WTC11 (cell line): ENCODE measurements at regions not wholly inside any gene's neighbourhood (a gene's known extent, or its start where the extent isn't known, plus 50 kb on each side); places are given as distances from the start of the nearest gene placed in this dataset.

Experiments used
- ATAC-seq: fragments of 200-7000 bp; cut with Tn5 transposase; 2 replicates; pipeline ENCODE4 v1.10.0; 2021; ENCODE audit warnings: mild to moderate bottlenecking, moderate library complexity
- CTCF ChIA-PET: fragments of 300-600 bp; sonication (Branson Sonifier 250); formaldehyde crosslinking; loops from one replicate; lab custom pipeline; 2021; ENCODE audit warnings: antibody characterized with exemption; lab: Charles Lee
- POLR2A ChIA-PET: fragments of 350-600 bp; sonication (Branson Sonifier 250); formaldehyde crosslinking; loops from one replicate; lab custom pipeline; 2021; ENCODE audit warnings: antibody characterized with exemption; lab: Charles Lee
- DNase-seq: peaks from one replicate; pipeline ENCODE4 v3.0.0; 2021; ENCODE audit warnings: low spot score
- H3K27ac Mint-ChIP-seq: 2 replicates; pipeline ENCODE4 v1.8.0; 2021; ENCODE audit warnings: mixed read lengths
- H3K27me3 Mint-ChIP-seq: 2 replicates; pipeline ENCODE4 v1.8.0; 2021; ENCODE audit warnings: low read depth, mild to moderate bottlenecking, moderate library complexity, mixed read lengths
- H3K36me3 Mint-ChIP-seq: 2 replicates; pipeline ENCODE4 v1.8.0; 2021; ENCODE audit warnings: mixed read lengths
- H3K4me1 Mint-ChIP-seq: 2 replicates; pipeline ENCODE4 v1.8.0; 2022; ENCODE audit warnings: mixed read lengths
- H3K4me3 Mint-ChIP-seq: 2 replicates; pipeline ENCODE4 v1.8.0; 2021; ENCODE audit warnings: mild to moderate bottlenecking, moderate library complexity, mixed read lengths
- H3K9me3 Mint-ChIP-seq: 2 replicates; pipeline ENCODE4 v1.8.0; 2021; ENCODE audit warnings: mixed read lengths
- ESRRA ChIP-seq: sonication (generic); formaldehyde crosslinking; IDR thresholded peaks from 2 replicates; pipeline ENCODE4 v1.8.1; 2022; ENCODE audit warnings: mild to moderate bottlenecking, missing genetic modification reagents, borderline replicate concordance
- ETV6 ChIP-seq: sonication (generic); formaldehyde crosslinking; IDR thresholded peaks from 2 replicates; pipeline ENCODE4 v1.8.1; 2022; ENCODE audit warnings: mild to moderate bottlenecking, missing genetic modification reagents
- FOXP1 ChIP-seq: sonication (generic); formaldehyde crosslinking; IDR thresholded peaks from 2 replicates; pipeline ENCODE4 v1.8.0; 2022; ENCODE audit warnings: missing genetic modification reagents, mild to moderate bottlenecking, moderate library complexity, borderline replicate concordance
- GTF2I ChIP-seq: fragments of 250-450 bp; sonication (Bioruptor Pico); conservative IDR thresholded peaks from 2 replicates; pipeline ENCODE4 v1.4.0; 2021; ENCODE audit warnings: mild to moderate bottlenecking
- KAT7 ChIP-seq: sonication (generic); formaldehyde crosslinking; IDR thresholded peaks from 2 replicates; pipeline ENCODE4 v1.8.1; 2023; ENCODE audit warnings: missing genetic modification reagents, mild to moderate bottlenecking, borderline replicate concordance
- NFATC4 ChIP-seq: fragments of 250-450 bp; sonication (Bioruptor Pico); IDR thresholded peaks from 2 replicates; pipeline ENCODE4 v1.9.0; 2021; ENCODE audit warnings: mild to moderate bottlenecking
- NR2C2 ChIP-seq: sonication (generic); formaldehyde crosslinking; IDR thresholded peaks from 2 replicates; pipeline ENCODE4 v1.8.0; 2022; ENCODE audit warnings: mild to moderate bottlenecking, missing genetic modification reagents
- SP1 ChIP-seq: sonication (generic); formaldehyde crosslinking; conservative IDR thresholded peaks from 2 replicates; pipeline ENCODE4 v1.8.1; 2022; ENCODE audit warnings: missing genetic modification reagents
- TCF7 ChIP-seq: sonication (generic); formaldehyde crosslinking; IDR thresholded peaks from 2 replicates; pipeline ENCODE4 v1.8.0; 2022; ENCODE audit warnings: mild to moderate bottlenecking, low read depth, missing genetic modification reagents, moderate library complexity
- TEAD1 ChIP-seq: sonication (generic); formaldehyde crosslinking; IDR thresholded peaks from 2 replicates; pipeline ENCODE4 v1.8.0; 2022; ENCODE audit warnings: mild to moderate bottlenecking, missing genetic modification reagents
- TEAD4 ChIP-seq: sonication (generic); formaldehyde crosslinking; IDR thresholded peaks from 2 replicates; pipeline ENCODE4 v1.8.0; 2022; ENCODE audit warnings: mild to moderate bottlenecking, missing genetic modification reagents
- TF ChIP-seq, protein P1 (sequence below): sonication (generic); formaldehyde crosslinking; IDR thresholded peaks from 2 replicates; pipeline ENCODE4 v1.8.1; 2023; ENCODE audit warnings: mild to moderate bottlenecking, missing genetic modification reagents, moderate library complexity
- TF ChIP-seq, protein P2 (sequence below): fragments of 250-450 bp; sonication (Bioruptor Pico); IDR thresholded peaks from 2 replicates; pipeline ENCODE4 v1.9.0; 2021; ENCODE audit warnings: mild to moderate bottlenecking, borderline replicate concordance
- TF ChIP-seq, protein P3 (sequence below): sonication (generic); formaldehyde crosslinking; IDR thresholded peaks from 2 replicates; pipeline ENCODE4 v1.8.0; 2022; ENCODE audit warnings: missing genetic modification reagents
- TF ChIP-seq, protein P4 (sequence below): sonication (generic); formaldehyde crosslinking; IDR thresholded peaks from 2 replicates; pipeline ENCODE4 v1.8.1; 2022; ENCODE audit warnings: low read depth, missing genetic modification reagents, borderline replicate concordance
- TF ChIP-seq, protein P5 (sequence below): fragments of 250-450 bp; sonication (Bioruptor Pico); IDR thresholded peaks from 2 replicates; pipeline ENCODE4 v1.8.0; 2021; ENCODE audit warnings: mild to moderate bottlenecking

DNA sequence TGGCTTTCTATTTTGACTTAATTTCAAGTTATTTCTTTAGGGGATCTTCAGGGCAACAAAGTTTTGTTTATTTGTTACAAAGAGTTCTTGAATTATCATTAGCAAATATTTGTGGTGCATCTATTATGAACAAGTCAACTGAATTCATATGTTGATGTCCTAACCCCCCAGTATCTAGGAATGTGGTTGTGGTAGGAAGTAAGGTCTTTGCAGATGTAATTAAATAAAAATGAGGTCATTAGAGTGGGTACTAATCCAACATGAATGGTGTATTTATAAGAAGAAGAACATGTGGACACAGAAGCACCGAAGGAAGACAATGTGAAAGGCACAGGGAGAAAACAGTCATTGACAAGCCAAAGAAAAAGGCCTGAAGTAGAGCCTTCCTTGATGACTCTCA is 474.0 kb upstream of the DAB2 start:
- no peak for DNase-seq
- CTCF ChIA-PET: no interaction called here
- H3K9me3 Mint-ChIP-seq: peaks cover 5% of the 10 kb centered on the region; the same call in 1 of the 2 replicates
- H3K4me1 Mint-ChIP-seq: peaks cover 5% of the 10 kb centered on the region
- TF ChIP-seq KAT7 (CRISPR knock-in tag) (no peak), NR2C2 (no peak), FOXP1 (no peak), NFATC4 (no peak), ESRRA (CRISPR knock-in tag) (no peak), ETV6 (CRISPR knock-in tag) (no peak), TEAD4 (CRISPR knock-in tag) (no peak), SP1 (CRISPR knock-in tag) (no peak), TEAD1 (no peak), TCF7 (no peak)
- TF ChIP-seq, protein P1, sequence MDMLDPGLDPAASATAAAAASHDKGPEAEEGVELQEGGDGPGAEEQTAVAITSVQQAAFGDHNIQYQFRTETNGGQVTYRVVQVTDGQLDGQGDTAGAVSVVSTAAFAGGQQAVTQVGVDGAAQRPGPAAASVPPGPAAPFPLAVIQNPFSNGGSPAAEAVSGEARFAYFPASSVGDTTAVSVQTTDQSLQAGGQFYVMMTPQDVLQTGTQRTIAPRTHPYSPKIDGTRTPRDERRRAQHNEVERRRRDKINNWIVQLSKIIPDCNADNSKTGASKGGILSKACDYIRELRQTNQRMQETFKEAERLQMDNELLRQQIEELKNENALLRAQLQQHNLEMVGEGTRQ: no peak
- TF ChIP-seq, protein P2, sequence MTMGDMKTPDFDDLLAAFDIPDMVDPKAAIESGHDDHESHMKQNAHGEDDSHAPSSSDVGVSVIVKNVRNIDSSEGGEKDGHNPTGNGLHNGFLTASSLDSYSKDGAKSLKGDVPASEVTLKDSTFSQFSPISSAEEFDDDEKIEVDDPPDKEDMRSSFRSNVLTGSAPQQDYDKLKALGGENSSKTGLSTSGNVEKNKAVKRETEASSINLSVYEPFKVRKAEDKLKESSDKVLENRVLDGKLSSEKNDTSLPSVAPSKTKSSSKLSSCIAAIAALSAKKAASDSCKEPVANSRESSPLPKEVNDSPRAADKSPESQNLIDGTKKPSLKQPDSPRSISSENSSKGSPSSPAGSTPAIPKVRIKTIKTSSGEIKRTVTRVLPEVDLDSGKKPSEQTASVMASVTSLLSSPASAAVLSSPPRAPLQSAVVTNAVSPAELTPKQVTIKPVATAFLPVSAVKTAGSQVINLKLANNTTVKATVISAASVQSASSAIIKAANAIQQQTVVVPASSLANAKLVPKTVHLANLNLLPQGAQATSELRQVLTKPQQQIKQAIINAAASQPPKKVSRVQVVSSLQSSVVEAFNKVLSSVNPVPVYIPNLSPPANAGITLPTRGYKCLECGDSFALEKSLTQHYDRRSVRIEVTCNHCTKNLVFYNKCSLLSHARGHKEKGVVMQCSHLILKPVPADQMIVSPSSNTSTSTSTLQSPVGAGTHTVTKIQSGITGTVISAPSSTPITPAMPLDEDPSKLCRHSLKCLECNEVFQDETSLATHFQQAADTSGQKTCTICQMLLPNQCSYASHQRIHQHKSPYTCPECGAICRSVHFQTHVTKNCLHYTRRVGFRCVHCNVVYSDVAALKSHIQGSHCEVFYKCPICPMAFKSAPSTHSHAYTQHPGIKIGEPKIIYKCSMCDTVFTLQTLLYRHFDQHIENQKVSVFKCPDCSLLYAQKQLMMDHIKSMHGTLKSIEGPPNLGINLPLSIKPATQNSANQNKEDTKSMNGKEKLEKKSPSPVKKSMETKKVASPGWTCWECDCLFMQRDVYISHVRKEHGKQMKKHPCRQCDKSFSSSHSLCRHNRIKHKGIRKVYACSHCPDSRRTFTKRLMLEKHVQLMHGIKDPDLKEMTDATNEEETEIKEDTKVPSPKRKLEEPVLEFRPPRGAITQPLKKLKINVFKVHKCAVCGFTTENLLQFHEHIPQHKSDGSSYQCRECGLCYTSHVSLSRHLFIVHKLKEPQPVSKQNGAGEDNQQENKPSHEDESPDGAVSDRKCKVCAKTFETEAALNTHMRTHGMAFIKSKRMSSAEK (CRISPR knock-in tag): no peak
- TF ChIP-seq, protein P3, sequence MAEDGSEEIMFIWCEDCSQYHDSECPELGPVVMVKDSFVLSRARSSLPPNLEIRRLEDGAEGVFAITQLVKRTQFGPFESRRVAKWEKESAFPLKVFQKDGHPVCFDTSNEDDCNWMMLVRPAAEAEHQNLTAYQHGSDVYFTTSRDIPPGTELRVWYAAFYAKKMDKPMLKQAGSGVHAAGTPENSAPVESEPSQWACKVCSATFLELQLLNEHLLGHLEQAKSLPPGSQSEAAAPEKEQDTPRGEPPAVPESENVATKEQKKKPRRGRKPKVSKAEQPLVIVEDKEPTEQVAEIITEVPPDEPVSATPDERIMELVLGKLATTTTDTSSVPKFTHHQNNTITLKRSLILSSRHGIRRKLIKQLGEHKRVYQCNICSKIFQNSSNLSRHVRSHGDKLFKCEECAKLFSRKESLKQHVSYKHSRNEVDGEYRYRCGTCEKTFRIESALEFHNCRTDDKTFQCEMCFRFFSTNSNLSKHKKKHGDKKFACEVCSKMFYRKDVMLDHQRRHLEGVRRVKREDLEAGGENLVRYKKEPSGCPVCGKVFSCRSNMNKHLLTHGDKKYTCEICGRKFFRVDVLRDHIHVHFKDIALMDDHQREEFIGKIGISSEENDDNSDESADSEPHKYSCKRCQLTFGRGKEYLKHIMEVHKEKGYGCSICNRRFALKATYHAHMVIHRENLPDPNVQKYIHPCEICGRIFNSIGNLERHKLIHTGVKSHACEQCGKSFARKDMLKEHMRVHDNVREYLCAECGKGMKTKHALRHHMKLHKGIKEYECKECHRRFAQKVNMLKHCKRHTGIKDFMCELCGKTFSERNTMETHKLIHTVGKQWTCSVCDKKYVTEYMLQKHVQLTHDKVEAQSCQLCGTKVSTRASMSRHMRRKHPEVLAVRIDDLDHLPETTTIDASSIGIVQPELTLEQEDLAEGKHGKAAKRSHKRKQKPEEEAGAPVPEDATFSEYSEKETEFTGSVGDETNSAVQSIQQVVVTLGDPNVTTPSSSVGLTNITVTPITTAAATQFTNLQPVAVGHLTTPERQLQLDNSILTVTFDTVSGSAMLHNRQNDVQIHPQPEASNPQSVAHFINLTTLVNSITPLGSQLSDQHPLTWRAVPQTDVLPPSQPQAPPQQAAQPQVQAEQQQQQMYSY (CRISPR knock-in tag): no peak
- TF ChIP-seq, protein P4, sequence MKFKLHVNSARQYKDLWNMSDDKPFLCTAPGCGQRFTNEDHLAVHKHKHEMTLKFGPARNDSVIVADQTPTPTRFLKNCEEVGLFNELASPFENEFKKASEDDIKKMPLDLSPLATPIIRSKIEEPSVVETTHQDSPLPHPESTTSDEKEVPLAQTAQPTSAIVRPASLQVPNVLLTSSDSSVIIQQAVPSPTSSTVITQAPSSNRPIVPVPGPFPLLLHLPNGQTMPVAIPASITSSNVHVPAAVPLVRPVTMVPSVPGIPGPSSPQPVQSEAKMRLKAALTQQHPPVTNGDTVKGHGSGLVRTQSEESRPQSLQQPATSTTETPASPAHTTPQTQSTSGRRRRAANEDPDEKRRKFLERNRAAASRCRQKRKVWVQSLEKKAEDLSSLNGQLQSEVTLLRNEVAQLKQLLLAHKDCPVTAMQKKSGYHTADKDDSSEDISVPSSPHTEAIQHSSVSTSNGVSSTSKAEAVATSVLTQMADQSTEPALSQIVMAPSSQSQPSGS (CRISPR knock-in tag): no peak
- TF ChIP-seq, protein P5, sequence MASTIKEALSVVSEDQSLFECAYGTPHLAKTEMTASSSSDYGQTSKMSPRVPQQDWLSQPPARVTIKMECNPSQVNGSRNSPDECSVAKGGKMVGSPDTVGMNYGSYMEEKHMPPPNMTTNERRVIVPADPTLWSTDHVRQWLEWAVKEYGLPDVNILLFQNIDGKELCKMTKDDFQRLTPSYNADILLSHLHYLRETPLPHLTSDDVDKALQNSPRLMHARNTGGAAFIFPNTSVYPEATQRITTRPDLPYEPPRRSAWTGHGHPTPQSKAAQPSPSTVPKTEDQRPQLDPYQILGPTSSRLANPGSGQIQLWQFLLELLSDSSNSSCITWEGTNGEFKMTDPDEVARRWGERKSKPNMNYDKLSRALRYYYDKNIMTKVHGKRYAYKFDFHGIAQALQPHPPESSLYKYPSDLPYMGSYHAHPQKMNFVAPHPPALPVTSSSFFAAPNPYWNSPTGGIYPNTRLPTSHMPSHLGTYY (CRISPR knock-in tag): no peak
- ATAC-seq: no peak
- H3K36me3 Mint-ChIP-seq: no peaks in the 10 kb centered on the region
- H3K4me3 Mint-ChIP-seq: no peak overlapping the region
- no peak overlapping the region for H3K27ac Mint-ChIP-seq
- POLR2A ChIA-PET: no interaction called here
- no peaks in the 10 kb centered on the region for H3K27me3 Mint-ChIP-seq

DNA sequence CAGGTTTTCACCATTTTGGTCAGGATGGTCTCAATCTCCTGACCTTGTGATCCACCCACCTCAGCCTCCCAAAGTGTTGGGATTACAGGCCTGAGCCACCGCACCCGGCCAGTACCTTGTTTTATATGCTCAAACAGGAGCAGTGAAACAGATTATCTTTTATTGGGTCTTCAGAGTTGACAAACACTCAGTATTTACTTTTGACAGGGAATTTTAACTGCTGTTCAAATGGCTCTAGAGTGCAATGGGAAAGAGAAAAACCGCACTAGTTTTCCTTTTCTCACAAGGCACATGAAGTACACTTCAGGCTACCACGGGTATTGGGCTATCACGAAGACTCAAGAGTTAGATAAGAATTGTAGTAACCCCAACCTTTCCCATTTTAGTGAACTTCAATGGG is 471.9 kb upstream of the DAB2 start:
- no peak overlapping the region for H3K27ac Mint-ChIP-seq
- no peak overlapping the region for H3K4me3 Mint-ChIP-seq
- CTCF ChIA-PET: no interaction called here
- no peak for TF ChIP-seq GTF2I (CRISPR knock-in tag)
- TF ChIP-seq, all 79 proteins: peak for 0
- Mint-ChIP-seq H3K36me3 (no peaks in the 10 kb centered on the region), H3K27me3 (no peaks in the 10 kb centered on the region), H3K9me3 (peaks cover 5% of the 10 kb centered on the region; the same call in 1 of the 2 replicates), H3K4me1 (peaks cover 5% of the 10 kb centered on the region)
- ATAC-seq (no peak), DNase-seq (no peak)
- POLR2A ChIA-PET: no interaction called here
